ENCODE measurements at regions not wholly inside any gene's neighbourhood (a gene's known extent, or its start where the extent isn't known, plus 50 kb on each side); places are given as distances from the start of the nearest gene placed in this dataset.

- no peak for TF ChIP-seq CTCF (IDR thresholded peaks at IDR 0.05)
- TF ChIP-seq POLR2A (IDR thresholded peaks at IDR 0.05): no peak
- no peak for TF ChIP-seq EP300 (IDR thresholded peaks at IDR 0.05)
These were observed 105.9 kb downstream of the GADD45G start for GRCh38 chr9:89710697-89711096.

Data from upper lobe of left lung (tissue), 4 donors.